ENCODE measurements at regions not wholly inside any gene's neighbourhood (a gene's known extent, or its start where the extent isn't known, plus 50 kb on each side); places are given as distances from the start of the nearest gene placed in this dataset.

- Histone ChIP-seq H3K79me2 (ENCODE audit: control insufficient read depth, insufficient read depth, low read length) (no peaks in the 10 kb centered on the region), H2AFZ (ENCODE audit: low read depth, low read length) (no peak overlapping the region), H3K4me3 (no peak overlapping the region), H3K36me3 (ENCODE audit: control insufficient read depth, insufficient read depth, low read length) (no peaks in the 10 kb centered on the region), H3K27ac (ENCODE audit: extremely low read depth, low read depth, low read length) (no peak overlapping the region), H3K4me1 (replicated peaks in 1 of 2; ENCODE audit: control insufficient read depth in 2 of 2, insufficient read depth in 2 of 2, low read length in 2 of 2) (no peaks in the 10 kb centered on the region), H3K27me3 (ENCODE audit: control insufficient read depth in 2 of 2, insufficient read depth in 2 of 2, low read length in 2 of 2) (no peaks in the 10 kb centered on the region), H3K9ac (ENCODE audit: insufficient read depth in 1 of 2, low read depth in 2 of 2, low read length in 2 of 2) (no peak overlapping the region), H3K9me3 (replicated peaks; ENCODE audit: control insufficient read depth, insufficient read depth, low read depth, low read length) (0 out of 2 replicates have a peak, but pooled peaks cover 2% of the 10 kb centered on the region), H4K20me1 (replicated peaks; ENCODE audit: control insufficient read depth, insufficient read depth, low read length) (no peaks in the 10 kb centered on the region), H3K4me2 (ENCODE audit: insufficient read depth, low read length) (no peak overlapping the region), H3K9me1 (ENCODE audit: control insufficient read depth, insufficient read depth, low read length) (no peaks in the 10 kb centered on the region)
- in situ Hi-C loops (cut with MboI) (no loop called here), intact Hi-C loops (cut with micrococcal nuclease) (no loop called here)
- ChIA-PET CTCF (ENCODE audit: low intra/inter-chr PET ratio) (no interaction called here), POLR2A (no interaction called here)
- no peak for TF ChIP-seq MITF (IDR thresholded peaks at IDR 0.05)
- no peak for FAIRE-seq
- no peak for DNase-seq (ENCODE audit: extremely low read depth in 1 of 4, low spot score in 3 of 4)
- ATAC-seq: no peak
- no TSS peak for BruUV-seq (replicated peaks)
Measured at GRCh38 chr5:119954106-119954505, 324.7 kb downstream of the FAM170A start.

DNA sequence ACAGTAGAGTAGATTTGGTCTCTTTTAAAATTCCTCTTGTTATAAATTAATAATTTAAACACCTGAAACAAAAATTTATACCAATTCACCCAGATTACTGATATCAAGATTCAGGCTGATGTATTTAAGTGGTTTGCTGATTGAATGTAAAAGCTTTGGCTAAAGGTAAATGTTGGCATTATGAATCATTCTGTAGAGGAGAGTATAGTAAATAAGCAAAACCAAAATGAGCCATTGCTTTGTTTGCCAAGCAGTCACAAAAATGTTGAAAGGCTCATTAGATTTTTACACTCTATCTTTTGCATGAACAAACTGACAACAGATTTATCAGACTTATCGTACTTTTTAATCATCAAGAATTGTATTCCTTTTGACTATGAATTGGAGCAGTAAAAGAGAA lies 332.6 kb downstream of the FAM170A start:
- H3K27me3 ChIP-seq (ENCODE audit: control insufficient read depth in 2 of 2, insufficient read depth in 2 of 2, low read length in 2 of 2): no peaks in the 10 kb centered on the region
- no peaks in the 10 kb centered on the region for H3K9me1 ChIP-seq (ENCODE audit: control insufficient read depth, insufficient read depth, low read length)
- FAIRE-seq (no peak), ATAC-seq (no peak), DNase-seq (ENCODE audit: extremely low read depth in 1 of 4, low spot score in 3 of 4) (no peak)
- no peaks in the 10 kb centered on the region for H3K79me2 ChIP-seq (ENCODE audit: control insufficient read depth, insufficient read depth, low read length)
- H3K4me1 ChIP-seq (replicated peaks in 1 of 2; ENCODE audit: control insufficient read depth in 2 of 2, insufficient read depth in 2 of 2, low read length in 2 of 2): no peaks in the 10 kb centered on the region
- H3K36me3 ChIP-seq (ENCODE audit: control insufficient read depth, insufficient read depth, low read length): no peaks in the 10 kb centered on the region
- H3K4me2 ChIP-seq (ENCODE audit: insufficient read depth, low read length): no peak overlapping the region
- no TSS peak for BruUV-seq (replicated peaks)
- 0% methylated on average over 1 of the region's 1 CpG for WGBS (ENCODE audit: insufficient coverage, low coverage, missing lambda C conversion rate)
- H4K20me1 ChIP-seq (replicated peaks; ENCODE audit: control insufficient read depth, insufficient read depth, low read length): no peaks in the 10 kb centered on the region
- no peaks in the 10 kb centered on the region for H3K9me3 ChIP-seq (replicated peaks; ENCODE audit: control insufficient read depth, insufficient read depth, low read depth, low read length)
- TF ChIP-seq ZNF586 (CRISPR knock-in tag; conservative IDR thresholded peaks at IDR 0.05): no peak
- TF ChIP-seq HDAC8 (tag; IDR thresholded peaks at IDR 0.05): no peak
- ChIA-PET CTCF (ENCODE audit: low intra/inter-chr PET ratio) (no interaction called here), POLR2A (no interaction called here)
- H3K4me3 ChIP-seq: no peak overlapping the region
- intact Hi-C loops (cut with micrococcal nuclease) (no loop called here), in situ Hi-C loops (cut with MboI) (no loop called here)
- H2AFZ ChIP-seq (ENCODE audit: low read depth, low read length): no peak overlapping the region
- no peak overlapping the region for H3K27ac ChIP-seq (ENCODE audit: extremely low read depth, low read depth, low read length)
- no peak overlapping the region for H3K9ac ChIP-seq (ENCODE audit: insufficient read depth in 1 of 2, low read depth in 2 of 2, low read length in 2 of 2)

All from K562 (cell line).